ENCODE measurements at regions not wholly inside any gene's neighbourhood (a gene's known extent, or its start where the extent isn't known, plus 50 kb on each side); places are given as distances from the start of the nearest gene placed in this dataset.
"Not testable (repeated sequence)": the region's sequence is repeated elsewhere in the genome, so short reads cannot be mapped to it uniquely, and the experiment has no call there.

DNA sequence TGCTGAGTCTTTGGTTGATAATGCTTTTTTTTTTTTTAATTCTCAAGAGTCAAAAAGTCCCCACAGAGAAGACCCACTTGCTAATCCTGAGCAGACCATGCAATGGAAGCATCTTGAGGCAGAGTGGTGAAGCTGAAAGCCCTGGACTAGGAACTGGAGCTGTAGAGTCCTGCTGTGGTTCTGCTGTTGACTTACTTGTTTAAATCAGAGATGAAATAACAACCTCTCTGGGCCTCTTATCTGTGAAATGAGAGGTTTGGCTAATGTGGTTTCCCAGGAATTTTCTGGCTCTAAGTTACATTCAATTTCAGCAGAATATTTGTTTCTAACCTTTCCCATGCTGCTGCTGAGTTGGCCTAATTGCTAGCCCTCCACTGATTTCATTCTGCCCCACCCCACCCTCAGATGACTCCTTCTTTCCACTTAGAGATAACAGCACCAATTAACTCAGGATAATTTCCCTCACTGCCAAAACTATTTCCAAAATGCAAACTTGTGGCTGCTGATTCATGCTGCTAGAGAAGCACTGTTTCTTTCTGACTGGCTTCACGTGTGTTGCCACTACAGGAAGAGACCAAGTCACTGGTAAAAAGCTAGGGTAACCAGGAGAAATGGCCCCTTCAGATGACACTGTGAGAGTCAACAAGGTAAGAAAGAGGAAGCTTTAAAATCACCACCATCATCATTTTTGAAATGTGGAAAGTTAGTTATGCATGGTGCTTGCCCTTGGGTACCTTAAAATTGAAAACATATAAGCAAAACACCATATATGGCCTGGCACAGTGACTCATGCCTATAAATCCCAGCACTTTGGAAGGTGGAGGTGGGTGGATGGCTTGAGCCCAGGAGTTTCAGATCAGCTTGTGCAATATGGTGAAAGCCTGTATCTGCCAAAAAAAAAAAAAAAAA lies 326.4 kb downstream of the DCHS2 start:
- TF ChIP-seq, protein P1, sequence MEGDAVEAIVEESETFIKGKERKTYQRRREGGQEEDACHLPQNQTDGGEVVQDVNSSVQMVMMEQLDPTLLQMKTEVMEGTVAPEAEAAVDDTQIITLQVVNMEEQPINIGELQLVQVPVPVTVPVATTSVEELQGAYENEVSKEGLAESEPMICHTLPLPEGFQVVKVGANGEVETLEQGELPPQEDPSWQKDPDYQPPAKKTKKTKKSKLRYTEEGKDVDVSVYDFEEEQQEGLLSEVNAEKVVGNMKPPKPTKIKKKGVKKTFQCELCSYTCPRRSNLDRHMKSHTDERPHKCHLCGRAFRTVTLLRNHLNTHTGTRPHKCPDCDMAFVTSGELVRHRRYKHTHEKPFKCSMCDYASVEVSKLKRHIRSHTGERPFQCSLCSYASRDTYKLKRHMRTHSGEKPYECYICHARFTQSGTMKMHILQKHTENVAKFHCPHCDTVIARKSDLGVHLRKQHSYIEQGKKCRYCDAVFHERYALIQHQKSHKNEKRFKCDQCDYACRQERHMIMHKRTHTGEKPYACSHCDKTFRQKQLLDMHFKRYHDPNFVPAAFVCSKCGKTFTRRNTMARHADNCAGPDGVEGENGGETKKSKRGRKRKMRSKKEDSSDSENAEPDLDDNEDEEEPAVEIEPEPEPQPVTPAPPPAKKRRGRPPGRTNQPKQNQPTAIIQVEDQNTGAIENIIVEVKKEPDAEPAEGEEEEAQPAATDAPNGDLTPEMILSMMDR (IDR thresholded peaks at IDR 0.05; ENCODE audit: extremely low read depth, insufficient read depth, missing control alignments), result no peak
- DNase-seq (ENCODE audit: low spot score), result peak; percentile 9
- in situ Hi-C loops (cut with MboI; ENCODE audit: low pct_unique_long_range_greater_than_20kb, low sequenced_read_pairs, unreplicated experiment), result no loop called here

DNA sequence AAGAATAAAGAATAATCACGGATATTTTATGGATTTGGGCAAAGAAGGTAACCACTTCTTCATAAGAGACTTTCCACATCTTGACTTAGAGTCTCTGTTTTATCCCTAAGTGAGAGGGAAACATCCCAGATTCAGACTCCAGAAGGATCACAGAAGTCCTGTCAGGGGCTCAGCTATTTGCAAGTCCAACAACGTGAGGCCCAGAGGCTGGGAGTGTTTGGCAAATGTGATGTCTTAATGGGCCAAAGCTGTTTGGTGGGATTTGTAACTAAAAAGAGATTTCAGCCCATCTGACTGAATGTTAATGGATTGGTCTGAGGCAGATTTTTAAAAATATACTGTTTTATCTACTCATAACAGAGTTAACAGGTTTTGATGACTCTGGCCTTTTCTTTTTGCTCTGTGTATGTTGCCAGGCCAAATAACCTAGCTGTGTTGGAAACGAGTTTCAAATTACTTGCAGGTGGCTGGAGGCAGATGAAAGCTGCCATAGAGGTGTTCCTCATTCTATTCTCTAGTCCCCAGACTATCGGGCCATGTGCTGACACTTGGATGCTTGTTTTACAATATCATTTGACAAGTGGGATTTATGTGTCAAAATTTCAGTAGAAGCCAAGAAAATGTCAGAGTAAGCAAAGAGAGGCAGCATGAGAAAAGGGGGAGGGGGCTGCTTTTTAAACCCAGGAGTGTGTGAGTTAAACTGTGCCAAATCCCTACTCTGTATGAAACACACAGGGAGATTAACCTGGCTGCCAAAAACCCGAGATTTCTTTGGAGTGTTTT lies 330.9 kb downstream of the DCHS2 start:
- in situ Hi-C loops (cut with MboI; ENCODE audit: low pct_unique_long_range_greater_than_20kb, low sequenced_read_pairs, unreplicated experiment), result no loop called here
- TF ChIP-seq, protein P1 (IDR thresholded peaks at IDR 0.05; ENCODE audit: extremely low read depth, insufficient read depth, missing control alignments), result no peak
- no peak for DNase-seq (ENCODE audit: low spot score)

- in situ Hi-C loops (cut with MboI; ENCODE audit: low pct_unique_long_range_greater_than_20kb, low sequenced_read_pairs, unreplicated experiment), result no loop called here
- TF ChIP-seq, protein P1 (IDR thresholded peaks at IDR 0.05; ENCODE audit: extremely low read depth, insufficient read depth, missing control alignments), result no peak
- DNase-seq (ENCODE audit: low spot score), result no peak
Measured at GRCh38 chr4:154158361-154159155, 333.0 kb downstream of the DCHS2 start.

DNA sequence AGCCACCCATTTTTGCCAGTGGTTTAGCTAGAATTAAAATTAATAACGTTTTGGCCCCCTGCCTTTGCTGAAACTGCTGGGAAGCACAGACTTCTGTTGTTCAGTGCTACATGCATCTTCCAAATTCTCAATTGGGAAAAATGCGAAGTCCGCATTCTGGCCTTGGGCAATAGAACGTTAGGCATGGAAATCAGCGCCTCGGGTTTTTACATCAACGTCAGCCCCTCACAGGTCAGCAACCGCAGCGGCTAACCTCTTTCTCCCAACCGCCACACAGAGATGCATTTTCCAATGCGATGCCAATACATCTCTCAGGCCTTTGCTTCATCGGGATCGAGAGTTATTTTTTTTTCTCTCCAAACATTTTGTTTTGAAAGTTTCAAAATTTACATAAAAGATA lies 339.1 kb downstream of the DCHS2 start:
- DNase-seq (ENCODE audit: low spot score), result no peak
- TF ChIP-seq, protein P1 (IDR thresholded peaks at IDR 0.05; ENCODE audit: extremely low read depth, insufficient read depth, missing control alignments), result no peak
- in situ Hi-C loops (cut with MboI; ENCODE audit: low pct_unique_long_range_greater_than_20kb, low sequenced_read_pairs, unreplicated experiment), result no loop called here

- in situ Hi-C loops (cut with MboI; ENCODE audit: low pct_unique_long_range_greater_than_20kb, low sequenced_read_pairs, unreplicated experiment); DNase-seq (ENCODE audit: low spot score): not testable (repeated sequence)
Measured at GRCh38 chr4:154149236-154149635, 342.4 kb downstream of the DCHS2 start.

- no peak for DNase-seq (ENCODE audit: low spot score)
- TF ChIP-seq, protein P1 (IDR thresholded peaks at IDR 0.05; ENCODE audit: extremely low read depth, insufficient read depth, missing control alignments), result no peak
- in situ Hi-C loops (cut with MboI; ENCODE audit: low pct_unique_long_range_greater_than_20kb, low sequenced_read_pairs, unreplicated experiment), result no loop called here
Measured at GRCh38 chr4:154143720-154144119, 347.9 kb downstream of the DCHS2 start.
